ENCODE measurements at regions not wholly inside any gene's neighbourhood (a gene's known extent, or its start where the extent isn't known, plus 50 kb on each side); places are given as distances from the start of the nearest gene placed in this dataset.
"Not testable (repeated sequence)": the region's sequence is repeated elsewhere in the genome, so short reads cannot be mapped to it uniquely, and the experiment has no call there.

- DNase-seq, result no peak
Observed at GRCh38 chrX:87968118-87968517, 450.5 kb downstream of the KLHL4 start.

- not testable (repeated sequence) for DNase-seq
Observed at GRCh38 chrX:87972121-87972520, 454.5 kb downstream of the KLHL4 start.

GRCh38 chrX:87975365-87975764, 457.8 kb downstream of the KLHL4 start:
- DNase-seq, result no peak

GRCh38 chrX:88007873-88008272, 490.3 kb downstream of the KLHL4 start:
- not testable (repeated sequence) for DNase-seq

GRCh38 chrX:88024022-88024421, 506.4 kb downstream of the KLHL4 start:
- DNase-seq, result no peak

- DNase-seq, result no peak
Observed at GRCh38 chrX:88072339-88073030, 554.9 kb downstream of the KLHL4 start.

GRCh38 chrX:88101968-88102367, 584.4 kb downstream of the KLHL4 start:
- no peak for DNase-seq

- no peak for DNase-seq
Observed at GRCh38 chrX:88135735-88136134, 611.3 kb upstream of the CPXCR1 start.

- no peak for DNase-seq
Observed at GRCh38 chrX:88136328-88136727, 610.7 kb upstream of the CPXCR1 start.

GRCh38 chrX:88146577-88146976, 600.4 kb upstream of the CPXCR1 start:
- no peak for DNase-seq

GRCh38 chrX:88170553-88170952, 576.5 kb upstream of the CPXCR1 start:
- DNase-seq, result no peak

GRCh38 chrX:88173932-88174440, 573.0 kb upstream of the CPXCR1 start:
- not testable (repeated sequence) for DNase-seq

- no peak for DNase-seq
Observed at GRCh38 chrX:88202149-88202548, 544.9 kb upstream of the CPXCR1 start.

- DNase-seq, result no peak
Observed at GRCh38 chrX:88244066-88244465, 503.0 kb upstream of the CPXCR1 start.

GRCh38 chrX:88284844-88285243, 462.2 kb upstream of the CPXCR1 start:
- no peak for DNase-seq

- not testable (repeated sequence) for DNase-seq
Observed at GRCh38 chrX:88313972-88314371, 433.1 kb upstream of the CPXCR1 start.

GRCh38 chrX:88325634-88326033, 421.4 kb upstream of the CPXCR1 start:
- DNase-seq, result no peak

GRCh38 chrX:88355252-88355651, 391.8 kb upstream of the CPXCR1 start:
- DNase-seq, result no peak

GRCh38 chrX:88366314-88366713, 380.7 kb upstream of the CPXCR1 start:
- DNase-seq, result no peak

GRCh38 chrX:88378406-88378805, 368.6 kb upstream of the CPXCR1 start:
- DNase-seq, result no peak

- DNase-seq, result no peak
Observed at GRCh38 chrX:88397551-88397950, 349.5 kb upstream of the CPXCR1 start.

GRCh38 chrX:88416002-88416401, 331.0 kb upstream of the CPXCR1 start:
- no peak for DNase-seq

- no peak for DNase-seq
Observed at GRCh38 chrX:88416965-88417364, 330.1 kb upstream of the CPXCR1 start.

- DNase-seq, result no peak
Observed at GRCh38 chrX:88424071-88424470, 323.0 kb upstream of the CPXCR1 start.

GRCh38 chrX:88424541-88424940, 322.5 kb upstream of the CPXCR1 start:
- no peak for DNase-seq

Measured in stimulated activated CD4-positive, alpha-beta T cell treated with anti-CD3 and anti-CD28 coated beads, Interleukin-4, amount 100 ng/mL, for 24 hours (primary cell).